Liver (tissue), 8 donors: ENCODE measurements at regions not wholly inside any gene's neighbourhood (a gene's known extent, or its start where the extent isn't known, plus 50 kb on each side); places are given as distances from the start of the nearest gene placed in this dataset.

Experiments
- DNase-seq: peaks from one replicate; pipeline ENCODE4 v3.0.0-alpha.2; 2017; ENCODE audit warnings: low spot score
- H3K27ac ChIP-seq, 2 donors: one replicate each; pipeline ENCODE4 v1.7.0; 2013; ENCODE audit warnings: inconsistent platforms in 2 of 2, low read length in 2 of 2, control low read depth in 1 of 2, low read depth in 1 of 2, mild to moderate bottlenecking in 1 of 2
- H3K27me3 ChIP-seq, 4 donors: one replicate each; pipeline versions ENCODE4 v1.6.1 to v1.7.0; 2013; ENCODE audit warnings: low read length in 3 of 4, inconsistent platforms in 1 of 4, mild to moderate bottlenecking in 1 of 4, moderate library complexity in 1 of 4; ENCODE audit not compliant: control insufficient read depth in 4 of 4, insufficient read depth in 4 of 4
- H3K36me3 ChIP-seq, 4 donors: one replicate each; pipeline versions ENCODE4 v1.6.1 to v1.7.0; 2013; ENCODE audit warnings: low read length in 3 of 4, mild to moderate bottlenecking in 3 of 4, low read depth in 1 of 4, moderate library complexity in 1 of 4; ENCODE audit not compliant: control insufficient read depth in 4 of 4, insufficient read depth in 3 of 4
- H3K4me1 ChIP-seq, 4 donors: one replicate each; pipeline versions ENCODE4 v1.6.1 to v1.7.0; 2013; ENCODE audit warnings: low read length in 3 of 4, mild to moderate bottlenecking in 3 of 4, moderate library complexity in 1 of 4; ENCODE audit not compliant: control insufficient read depth in 4 of 4, insufficient read depth in 4 of 4
- H3K4me3 ChIP-seq, 3 donors: one replicate each; pipeline versions ENCODE4 v1.6.1 to v1.7.0; 2013; ENCODE audit warnings: low read length in 3 of 3, control low read depth in 1 of 3, low read depth in 1 of 3, mild to moderate bottlenecking in 1 of 3
- H3K9ac ChIP-seq, 2 donors: one replicate each; pipeline ENCODE4 v1.7.0; 2013; ENCODE audit warnings: low read length in 2 of 2, mild to moderate bottlenecking in 2 of 2, moderate library complexity in 2 of 2, control low read depth in 1 of 2, low read depth in 1 of 2
- H3K9me3 ChIP-seq, 4 donors: one replicate each; pipeline versions ENCODE4 v1.6.1 to v1.7.0; 2013; ENCODE audit warnings: low read length in 3 of 4; ENCODE audit not compliant: control insufficient read depth in 4 of 4
- CTCF ChIP-seq: fragments of 150-350 bp; IDR thresholded peaks from 2 replicates; pipeline ENCODE4 v1.5.1; 2017; ENCODE audit warnings: improper control_type of control experiment, low read depth, low read length; ENCODE audit not compliant: missing input control
- EGR1 ChIP-seq, 2 donors: IDR thresholded peaks; 2 replicates each; pipeline ENCODE4 v1.6.1; 2016 to 2018; ENCODE audit warnings: antibody characterized with exemption in 2 of 2, low read depth in 2 of 2
- FOXA1 ChIP-seq: IDR thresholded peaks from 2 replicates; pipeline ENCODE4 v1.6.1; 2016; ENCODE audit warnings: antibody characterized with exemption
- FOXA2 ChIP-seq: IDR thresholded peaks from 2 replicates; pipeline ENCODE4 v1.6.1; 2016; ENCODE audit warnings: antibody characterized with exemption
- HNF4A ChIP-seq, 2 donors: conservative IDR thresholded peaks; 2 replicates each; pipeline ENCODE4 v1.6.1; 2016; ENCODE audit warnings: antibody characterized with exemption in 2 of 2, mild to moderate bottlenecking in 2 of 2
- HNF4G ChIP-seq: IDR thresholded peaks from 2 replicates; pipeline ENCODE4 v1.6.1; 2016; ENCODE audit warnings: antibody characterized with exemption
- JUND ChIP-seq, 2 donors: IDR thresholded peaks; 2 replicates each; pipeline ENCODE4 v1.6.1; 2016; ENCODE audit warnings: antibody characterized with exemption in 2 of 2
- NR2F2 ChIP-seq: IDR thresholded peaks from 2 replicates; pipeline ENCODE4 v1.6.1; 2016; ENCODE audit warnings: antibody characterized with exemption
- RAD21 ChIP-seq, 2 donors: IDR thresholded peaks; 2 replicates each; pipeline ENCODE4 v1.6.1; 2016; ENCODE audit warnings: antibody characterized with exemption in 2 of 2, mild to moderate bottlenecking in 2 of 2
- RXRA ChIP-seq, 2 donors: IDR thresholded peaks; 2 replicates each; pipeline ENCODE4 v1.6.1; 2017 to 2018; ENCODE audit warnings: antibody characterized with exemption in 2 of 2, mild to moderate bottlenecking in 1 of 2
- YY1 ChIP-seq: IDR thresholded peaks from 2 replicates; pipeline ENCODE4 v1.6.1; 2016; ENCODE audit warnings: antibody characterized with exemption, mild to moderate bottlenecking
- WGBS: extraction: QIAGEN DNeasy Blood & Tissue Kit; methylation state at CpG from one replicate; pipeline ENCODE4 v1.1.7; 2013; 5-methylcytosine and 5-hydroxymethylcytosine counted together
- TF ChIP-seq, protein P1 (sequence below): IDR thresholded peaks from 2 replicates; pipeline ENCODE4 v1.6.1; 2016; ENCODE audit warnings: antibody characterized with exemption
- TF ChIP-seq, protein P2 (sequence below): IDR thresholded peaks from 2 replicates; pipeline ENCODE4 v1.6.1; 2016; ENCODE audit warnings: antibody characterized with exemption
- TF ChIP-seq, protein P3 (sequence below): IDR thresholded peaks from 2 replicates; pipeline ENCODE4 v1.6.1; 2016; ENCODE audit warnings: antibody characterized with exemption, mild to moderate bottlenecking
- donor health status: healthy.
- donor health status: healthy.
- donor health status: healthy.
- donor health status: healthy.
- donor health status: healthy.

GRCh38 chr5:17732351-17732923, 98.2 kb downstream of the TAF11L14 start:
- TF ChIP-seq, protein P1, sequence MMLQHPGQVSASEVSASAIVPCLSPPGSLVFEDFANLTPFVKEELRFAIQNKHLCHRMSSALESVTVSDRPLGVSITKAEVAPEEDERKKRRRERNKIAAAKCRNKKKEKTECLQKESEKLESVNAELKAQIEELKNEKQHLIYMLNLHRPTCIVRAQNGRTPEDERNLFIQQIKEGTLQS, result no peak
- TF ChIP-seq, protein P2, sequence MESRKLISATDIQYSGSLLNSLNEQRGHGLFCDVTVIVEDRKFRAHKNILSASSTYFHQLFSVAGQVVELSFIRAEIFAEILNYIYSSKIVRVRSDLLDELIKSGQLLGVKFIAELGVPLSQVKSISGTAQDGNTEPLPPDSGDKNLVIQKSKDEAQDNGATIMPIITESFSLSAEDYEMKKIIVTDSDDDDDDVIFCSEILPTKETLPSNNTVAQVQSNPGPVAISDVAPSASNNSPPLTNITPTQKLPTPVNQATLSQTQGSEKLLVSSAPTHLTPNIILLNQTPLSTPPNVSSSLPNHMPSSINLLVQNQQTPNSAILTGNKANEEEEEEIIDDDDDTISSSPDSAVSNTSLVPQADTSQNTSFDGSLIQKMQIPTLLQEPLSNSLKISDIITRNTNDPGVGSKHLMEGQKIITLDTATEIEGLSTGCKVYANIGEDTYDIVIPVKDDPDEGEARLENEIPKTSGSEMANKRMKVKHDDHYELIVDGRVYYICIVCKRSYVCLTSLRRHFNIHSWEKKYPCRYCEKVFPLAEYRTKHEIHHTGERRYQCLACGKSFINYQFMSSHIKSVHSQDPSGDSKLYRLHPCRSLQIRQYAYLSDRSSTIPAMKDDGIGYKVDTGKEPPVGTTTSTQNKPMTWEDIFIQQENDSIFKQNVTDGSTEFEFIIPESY, result no peak
- no peak for TF ChIP-seq HNF4G
- no peak for TF ChIP-seq FOXA1
- TF ChIP-seq CTCF, result no peak
- no peak for TF ChIP-seq JUND (IDR thresholded peaks at IDR 0.05)
- TF ChIP-seq RXRA (IDR thresholded peaks at IDR 0.05), result no peak
- TF ChIP-seq, protein P3, sequence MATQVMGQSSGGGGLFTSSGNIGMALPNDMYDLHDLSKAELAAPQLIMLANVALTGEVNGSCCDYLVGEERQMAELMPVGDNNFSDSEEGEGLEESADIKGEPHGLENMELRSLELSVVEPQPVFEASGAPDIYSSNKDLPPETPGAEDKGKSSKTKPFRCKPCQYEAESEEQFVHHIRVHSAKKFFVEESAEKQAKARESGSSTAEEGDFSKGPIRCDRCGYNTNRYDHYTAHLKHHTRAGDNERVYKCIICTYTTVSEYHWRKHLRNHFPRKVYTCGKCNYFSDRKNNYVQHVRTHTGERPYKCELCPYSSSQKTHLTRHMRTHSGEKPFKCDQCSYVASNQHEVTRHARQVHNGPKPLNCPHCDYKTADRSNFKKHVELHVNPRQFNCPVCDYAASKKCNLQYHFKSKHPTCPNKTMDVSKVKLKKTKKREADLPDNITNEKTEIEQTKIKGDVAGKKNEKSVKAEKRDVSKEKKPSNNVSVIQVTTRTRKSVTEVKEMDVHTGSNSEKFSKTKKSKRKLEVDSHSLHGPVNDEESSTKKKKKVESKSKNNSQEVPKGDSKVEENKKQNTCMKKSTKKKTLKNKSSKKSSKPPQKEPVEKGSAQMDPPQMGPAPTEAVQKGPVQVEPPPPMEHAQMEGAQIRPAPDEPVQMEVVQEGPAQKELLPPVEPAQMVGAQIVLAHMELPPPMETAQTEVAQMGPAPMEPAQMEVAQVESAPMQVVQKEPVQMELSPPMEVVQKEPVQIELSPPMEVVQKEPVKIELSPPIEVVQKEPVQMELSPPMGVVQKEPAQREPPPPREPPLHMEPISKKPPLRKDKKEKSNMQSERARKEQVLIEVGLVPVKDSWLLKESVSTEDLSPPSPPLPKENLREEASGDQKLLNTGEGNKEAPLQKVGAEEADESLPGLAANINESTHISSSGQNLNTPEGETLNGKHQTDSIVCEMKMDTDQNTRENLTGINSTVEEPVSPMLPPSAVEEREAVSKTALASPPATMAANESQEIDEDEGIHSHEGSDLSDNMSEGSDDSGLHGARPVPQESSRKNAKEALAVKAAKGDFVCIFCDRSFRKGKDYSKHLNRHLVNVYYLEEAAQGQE, result no peak
- no peak for TF ChIP-seq EGR1 (IDR thresholded peaks at IDR 0.05; ENCODE audit: low read depth in 2 of 2)
- no peak for TF ChIP-seq NR2F2
- no peak for TF ChIP-seq FOXA2
- H3K9me3 ChIP-seq, result no peaks in the 10 kb centered on the region
- no peak overlapping the region for H3K4me3 ChIP-seq
- no peaks in the 10 kb centered on the region for H3K4me1 ChIP-seq
- WGBS, result 82% methylated on average over 3 of the region's 3 CpGs
- no peak overlapping the region for H3K27ac ChIP-seq
- H3K36me3 ChIP-seq, result no peaks in the 10 kb centered on the region
- no peak for DNase-seq
- H3K27me3 ChIP-seq, result peaks cover 0 to 4% (median 0%) of the 10 kb centered on the region in 4 donors
- no peak overlapping the region for H3K9ac ChIP-seq

DNA sequence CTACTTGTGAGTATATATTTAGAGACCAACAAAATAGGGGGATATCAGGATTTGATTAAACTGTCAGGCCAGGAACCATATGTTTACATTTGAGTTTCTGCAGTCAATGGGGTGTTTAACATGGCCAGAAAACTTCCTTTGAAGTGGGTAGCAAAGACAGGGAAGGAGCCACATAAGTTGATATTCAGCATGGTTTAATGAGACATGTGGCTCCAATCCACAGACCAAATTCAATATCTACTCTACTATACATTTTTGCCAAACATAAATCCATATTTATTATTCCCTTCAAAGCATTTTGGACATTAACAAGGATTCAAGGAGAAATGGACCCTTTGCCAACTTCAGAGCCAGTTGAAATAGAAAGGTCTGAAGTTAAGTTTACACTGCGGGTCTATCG, 99.8 kb downstream of the TAF11L14 start:
- Histone ChIP-seq H3K9ac (no peak overlapping the region), H3K9me3 (no peaks in the 10 kb centered on the region), H3K36me3 (no peaks in the 10 kb centered on the region), H3K27ac (no peak overlapping the region), H3K27me3 (no peaks in the 10 kb centered on the region), H3K4me1 (no peaks in the 10 kb centered on the region), H3K4me3 (no peak overlapping the region)
- DNase-seq, result no peak
- 71% methylated on average over 2 of the region's 2 CpGs for whole genome bisulfite sequencing
- TF ChIP-seq RAD21 (IDR thresholded peaks at IDR 0.05) (no peak), HNF4A (conservative IDR thresholded peaks at IDR 0.05) (no peak), HNF4G (no peak), NR2F2 (no peak), FOXA2 (no peak), FOXA1 (no peak), CTCF (no peak), JUND (IDR thresholded peaks at IDR 0.05) (no peak), YY1 (no peak)
- TF ChIP-seq, protein P2, result no peak
- TF ChIP-seq, protein P3, result no peak
- TF ChIP-seq, protein P1, result no peak
